Smooth muscle cell (in vitro differentiated cells): ENCODE measurements at regions not wholly inside any gene's neighbourhood (a gene's known extent, or its start where the extent isn't known, plus 50 kb on each side); places are given as distances from the start of the nearest gene placed in this dataset.

Experiments used
- DNase-seq: peaks from one replicate; lab custom pipeline; 2025; ENCODE audit not compliant: unreplicated experiment; lab: John Stamatoyannopoulos, UW
- H2AFZ ChIP-seq: fragments of 200-600 bp; sonication (generic); 2 replicates; pipeline ENCODE4 v1.6.0; 2016; ENCODE audit warnings: antibody characterized with exemption, low read depth, mild to moderate bottlenecking
- H3F3A ChIP-seq: fragments of 200-600 bp; sonication (generic); 2 replicates; pipeline ENCODE4 v1.6.0; 2017; ENCODE audit warnings: antibody characterized with exemption, low read depth
- H3K27ac ChIP-seq: fragments of 200-600 bp; sonication (generic); 2 replicates; pipeline ENCODE4 v1.5.1; 2016; ENCODE audit warnings: low read depth, mild to moderate bottlenecking
- H3K27me3 ChIP-seq: fragments of 200-600 bp; sonication (generic); 2 replicates; pipeline ENCODE4 v1.6.1; 2016; ENCODE audit warnings: low read depth, mild to moderate bottlenecking
- H3K36me3 ChIP-seq: fragments of 200-600 bp; sonication (generic); 2 replicates; pipeline ENCODE4 v1.5.1; 2016; ENCODE audit warnings: low read depth
- H3K4me1 ChIP-seq: fragments of 200-600 bp; sonication (generic); 2 replicates; pipeline ENCODE4 v1.5.1; 2016; ENCODE audit warnings: low read depth
- H3K4me2 ChIP-seq: fragments of 200-600 bp; sonication (generic); 2 replicates; pipeline ENCODE4 v1.6.0; 2016; ENCODE audit warnings: mild to moderate bottlenecking
- H3K4me3 ChIP-seq: fragments of 200-600 bp; sonication (generic); 2 replicates; pipeline ENCODE4 v1.5.1; 2016; ENCODE audit warnings: mild to moderate bottlenecking
- H3K79me2 ChIP-seq: fragments of 200-600 bp; sonication (generic); 2 replicates; pipeline ENCODE4 v1.6.0; 2016; ENCODE audit warnings: low read depth, mild to moderate bottlenecking
- H3K9ac ChIP-seq: fragments of 200-600 bp; sonication (generic); 2 replicates; pipeline ENCODE4 v1.6.0; 2016; ENCODE audit warnings: low read depth
- H3K9me3 ChIP-seq: fragments of 200-600 bp; sonication (generic); replicated peaks from 2 replicates; pipeline ENCODE4 v1.5.1; 2016; ENCODE audit warnings: low read depth
- H4K20me1 ChIP-seq: fragments of 200-600 bp; sonication (generic); 2 replicates; pipeline ENCODE4 v1.6.0; 2016; ENCODE audit warnings: low read depth
- WGBS: methylation state at CpG from one replicate; pipeline ENCODE4 v1.1.7; 2016; ENCODE audit warnings: low lambda C conversion rate; 5-methylcytosine and 5-hydroxymethylcytosine counted together
- TF ChIP-seq, protein P1 (sequence below): fragments of 200-600 bp; sonication (generic); IDR thresholded peaks from 2 replicates; pipeline ENCODE4 v1.5.1; 2017; ENCODE audit warnings: borderline replicate concordance, mild to moderate bottlenecking, antibody characterized with exemption; ENCODE audit not compliant: insufficient read depth, poor library complexity, severe bottlenecking

DNA sequence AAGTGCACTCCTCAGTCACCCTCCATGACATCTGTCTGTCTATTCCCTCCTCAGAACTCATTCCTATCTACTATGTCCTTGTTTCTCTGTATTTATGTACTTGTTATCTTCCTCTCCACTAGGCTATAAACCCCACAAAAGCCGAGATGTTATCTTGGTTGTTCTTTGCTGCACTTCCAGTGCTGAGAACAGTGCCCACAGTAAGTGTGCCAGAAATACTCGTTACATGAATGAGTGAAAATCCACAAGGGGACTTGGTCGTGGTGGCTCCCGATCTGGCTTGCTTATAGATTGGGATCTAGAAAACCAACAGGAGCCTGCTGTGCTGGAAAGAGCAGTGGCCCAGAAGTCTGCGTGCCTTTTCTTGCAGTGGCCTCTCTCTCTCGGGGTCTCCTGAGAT is 111.9 kb upstream of the PRMT8 start:
- Histone ChIP-seq H3F3A (no peaks in the 10 kb centered on the region), H4K20me1 (no peaks in the 10 kb centered on the region), H3K9ac (no peak overlapping the region), H3K79me2 (no peaks in the 10 kb centered on the region), H3K9me3 (no peaks in the 10 kb centered on the region), H3K27ac (no peak overlapping the region), H3K4me3 (no peak overlapping the region), H2AFZ (no peak overlapping the region), H3K27me3 (peaks cover 12% of the 10 kb centered on the region), H3K36me3 (no peaks in the 10 kb centered on the region), H3K4me1 (peaks cover 6% of the 10 kb centered on the region), H3K4me2 (no peak overlapping the region)
- 56% methylated on average over 6 of the region's 6 CpGs for WGBS
- no peak for DNase-seq
- TF ChIP-seq, protein P1, sequence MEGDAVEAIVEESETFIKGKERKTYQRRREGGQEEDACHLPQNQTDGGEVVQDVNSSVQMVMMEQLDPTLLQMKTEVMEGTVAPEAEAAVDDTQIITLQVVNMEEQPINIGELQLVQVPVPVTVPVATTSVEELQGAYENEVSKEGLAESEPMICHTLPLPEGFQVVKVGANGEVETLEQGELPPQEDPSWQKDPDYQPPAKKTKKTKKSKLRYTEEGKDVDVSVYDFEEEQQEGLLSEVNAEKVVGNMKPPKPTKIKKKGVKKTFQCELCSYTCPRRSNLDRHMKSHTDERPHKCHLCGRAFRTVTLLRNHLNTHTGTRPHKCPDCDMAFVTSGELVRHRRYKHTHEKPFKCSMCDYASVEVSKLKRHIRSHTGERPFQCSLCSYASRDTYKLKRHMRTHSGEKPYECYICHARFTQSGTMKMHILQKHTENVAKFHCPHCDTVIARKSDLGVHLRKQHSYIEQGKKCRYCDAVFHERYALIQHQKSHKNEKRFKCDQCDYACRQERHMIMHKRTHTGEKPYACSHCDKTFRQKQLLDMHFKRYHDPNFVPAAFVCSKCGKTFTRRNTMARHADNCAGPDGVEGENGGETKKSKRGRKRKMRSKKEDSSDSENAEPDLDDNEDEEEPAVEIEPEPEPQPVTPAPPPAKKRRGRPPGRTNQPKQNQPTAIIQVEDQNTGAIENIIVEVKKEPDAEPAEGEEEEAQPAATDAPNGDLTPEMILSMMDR = no peak

DNA sequence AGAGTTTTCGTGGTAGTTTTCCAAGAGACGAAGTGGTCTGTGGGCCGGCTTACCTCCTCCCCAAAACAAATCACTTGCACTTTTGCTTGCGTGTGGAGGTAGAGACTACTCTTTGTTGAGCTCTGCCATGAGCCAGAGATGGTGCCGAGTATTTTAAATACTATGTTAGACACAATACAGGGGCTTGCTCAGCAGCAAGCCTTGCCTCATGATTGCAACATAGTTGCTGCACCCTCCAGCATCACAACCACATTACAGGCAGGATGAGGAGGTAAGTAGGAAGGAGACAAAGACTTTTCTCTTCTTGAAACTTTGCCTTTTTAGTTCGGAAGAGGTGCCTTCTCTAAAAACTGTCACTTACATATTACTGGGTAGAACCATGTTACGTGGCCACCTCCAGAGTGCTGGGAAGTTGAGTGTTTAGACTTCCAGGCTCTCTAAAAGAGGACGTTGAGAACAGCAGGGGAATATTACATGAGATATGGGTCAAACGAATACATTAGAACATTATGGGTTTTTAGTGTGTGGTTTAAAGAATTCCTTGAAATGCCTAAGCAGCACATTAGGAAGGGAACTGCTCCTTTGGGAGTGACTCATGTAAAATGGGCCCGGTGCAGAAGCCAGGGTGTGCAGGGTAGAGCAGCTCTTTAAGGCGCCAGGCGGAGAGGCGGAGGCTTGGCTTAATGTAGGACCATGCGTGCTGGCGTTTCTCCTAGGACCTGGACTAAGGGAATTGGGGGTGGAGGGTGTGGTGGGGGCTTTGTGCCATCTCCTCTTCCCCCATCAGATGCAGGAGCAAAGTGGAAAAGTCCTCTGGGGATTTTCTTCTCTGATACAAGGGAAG is 110.6 kb upstream of the PRMT8 start:
- Histone ChIP-seq H3K9me3 (no peaks in the 10 kb centered on the region), H3K4me3 (no peak overlapping the region), H3K27ac (no peak overlapping the region), H3F3A (no peaks in the 10 kb centered on the region), H3K9ac (no peak overlapping the region), H4K20me1 (no peaks in the 10 kb centered on the region), H3K27me3 (peaks cover 7% of the 10 kb centered on the region), H3K4me2 (no peak overlapping the region), H3K36me3 (no peaks in the 10 kb centered on the region), H3K4me1 (peaks cover 6% of the 10 kb centered on the region), H3K79me2 (no peaks in the 10 kb centered on the region), H2AFZ (no peak overlapping the region)
- 78% methylated on average over 15 of the region's 15 CpGs for WGBS
- DNase-seq = no peak
- TF ChIP-seq, protein P1 = no peak

DNA sequence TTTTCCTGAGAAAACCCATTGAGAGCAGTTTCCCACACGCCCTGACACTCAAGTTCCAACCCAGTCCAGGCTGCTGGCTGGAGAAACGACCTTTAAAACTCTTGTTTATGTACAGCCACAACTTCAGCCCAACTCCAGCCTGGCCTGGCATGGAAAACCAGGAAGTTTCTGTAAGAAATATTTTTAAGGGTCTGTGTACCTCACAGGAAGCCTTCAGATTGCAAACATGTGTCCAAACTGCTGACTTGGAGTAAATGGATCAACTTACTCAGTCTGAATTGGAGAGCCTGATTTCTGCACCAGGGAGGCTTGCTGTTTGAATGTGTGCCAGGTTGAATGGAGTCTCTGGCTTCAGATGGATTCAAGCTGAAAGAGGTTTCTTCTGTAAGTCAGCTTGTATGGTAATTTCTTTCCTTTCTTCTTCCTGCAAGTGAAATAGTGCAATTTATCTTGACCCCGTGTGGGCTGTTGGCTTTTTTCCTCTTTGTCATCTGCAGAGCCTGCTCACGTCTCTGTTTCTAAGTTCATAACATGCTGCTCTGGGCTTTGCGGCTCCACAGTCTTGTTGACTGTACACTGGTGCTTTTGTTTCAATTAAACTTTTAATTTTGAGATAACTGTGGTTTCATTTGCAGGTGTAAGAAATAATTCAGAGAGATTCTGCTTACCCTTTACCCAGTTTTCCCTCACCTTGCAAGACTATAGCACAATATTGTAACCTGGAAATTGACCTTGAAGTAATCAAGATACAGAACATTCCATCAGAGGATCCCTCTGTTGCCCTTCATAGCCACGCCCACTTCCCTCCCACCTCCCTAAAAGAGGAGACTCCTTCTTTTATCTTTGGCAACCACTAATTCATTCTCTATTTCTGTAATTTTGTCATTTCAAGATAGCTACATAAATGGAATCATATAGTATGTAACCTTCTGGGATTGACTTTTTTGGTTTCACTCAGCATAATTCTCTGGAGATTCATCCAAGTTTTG is 109.7 kb upstream of the PRMT8 start:
- Histone ChIP-seq H3K9ac (no peak overlapping the region), H3K9me3 (no peaks in the 10 kb centered on the region), H3K79me2 (no peaks in the 10 kb centered on the region), H3K4me3 (no peak overlapping the region), H4K20me1 (no peaks in the 10 kb centered on the region), H3K36me3 (no peaks in the 10 kb centered on the region), H3K4me2 (no peak overlapping the region), H3K27me3 (peaks cover 11% of the 10 kb centered on the region), H3K4me1 (peaks cover 6% of the 10 kb centered on the region), H3K27ac (no peak overlapping the region), H3F3A (no peaks in the 10 kb centered on the region), H2AFZ (no peak overlapping the region)
- TF ChIP-seq, protein P1 = no peak
- DNase-seq = no peak
- WGBS = 60% methylated on average over 6 of the region's 6 CpGs
